Esophagus muscularis mucosa (tissue), 4 donors: ENCODE measurements at regions not wholly inside any gene's neighbourhood (a gene's known extent, or its start where the extent isn't known, plus 50 kb on each side); places are given as distances from the start of the nearest gene placed in this dataset.

Experiments used
- CTCF ChIP-seq, 3 experiments: fragments of 200-600 bp in 2 of 3; fragments of 450-650 bp in 1 of 3; sonication (generic) in 2 of 3; IDR thresholded peaks; one replicate each; pipeline ENCODE4 v1.5.1; 2017 to 2019; ENCODE audit warnings: antibody characterized with exemption in 3 of 3, mild to moderate bottlenecking in 2 of 3, moderate library complexity in 1 of 3
- EP300 ChIP-seq: sonication (generic); formaldehyde crosslinking; IDR thresholded peaks from one replicate; pipeline ENCODE4 v1.6.1; 2017; ENCODE audit warnings: antibody characterized with exemption
- POLR2A ChIP-seq: fragments of 450-650 bp; IDR thresholded peaks from one replicate; pipeline ENCODE4 v1.6.1; 2017; ENCODE audit warnings: antibody characterized with exemption, moderate library complexity, mild to moderate bottlenecking, low read depth
- POLR2AphosphoS5 ChIP-seq, 2 donors: sonication (generic); formaldehyde crosslinking; IDR thresholded peaks; one replicate each; pipeline ENCODE4 v1.6.1; 2017; ENCODE audit warnings: antibody characterized with exemption in 2 of 2

GRCh38 chr14:26820138-26820537, 222.3 kb upstream of the NOVA1 start:
- TF ChIP-seq POLR2AphosphoS5 (IDR thresholded peaks at IDR 0.05): no peak
- TF ChIP-seq CTCF (IDR thresholded peaks at IDR 0.05): no peak
- no peak for TF ChIP-seq POLR2A
- no peak for TF ChIP-seq EP300
